IMR-90 (cell line): ENCODE measurements at regions not wholly inside any gene's neighbourhood (a gene's known extent, or its start where the extent isn't known, plus 50 kb on each side); places are given as distances from the start of the nearest gene placed in this dataset.
"Not testable (repeated sequence)": the region's sequence is repeated elsewhere in the genome, so short reads cannot be mapped to it uniquely, and the experiment has no call there.

ENCODE experiments used
- ATAC-seq: fragments of 200-7000 bp; cut with Tn5 transposase; 2 replicates; pipeline ENCODE4 v1.9.1; 2020; ENCODE audit warnings: low read depth, mild to moderate bottlenecking, moderate library complexity
- BruUV-seq: library from RNA; stranded (reverse); fragments of 400-500 nt; replicated peaks from 2 replicates; lab custom pipeline; 2021; lab: Mats Ljungman, UMichigan
- CTCF ChIA-PET: fragments of 300-600 bp; formaldehyde crosslinking; extraction: SDS; loops from one replicate; lab custom pipeline; 2021; ENCODE audit warnings: antibody characterized with exemption; lab: Yijun Ruan, JAX
- POLR2A ChIA-PET: fragments of 300-600 bp; sonication (Branson Sonifier 250); formaldehyde crosslinking; loops from one replicate; lab custom pipeline; 2022; ENCODE audit warnings: antibody characterized with exemption; ENCODE audit not compliant: unreplicated experiment; lab: Charles Lee
- DNase-seq: peaks from one replicate; pipeline ENCODE4 v3.0.0; 2013
- H2AFZ ChIP-seq: replicated peaks from 2 replicates; pipeline ENCODE3; 2013; ENCODE audit warnings: low read length, mild to moderate bottlenecking; ENCODE audit not compliant: poor library complexity
- H2AK5ac ChIP-seq: 2 replicates; pipeline ENCODE4 v1.6.1; 2013; ENCODE audit warnings: low read depth, low read length, inconsistent platforms
- H2AK9ac ChIP-seq: replicated peaks from 2 replicates; pipeline ENCODE3; 2013; ENCODE audit warnings: mild to moderate bottlenecking, low read depth, low read length, moderate library complexity; ENCODE audit not compliant: poor library complexity
- H2BK120ac ChIP-seq: 2 replicates; pipeline ENCODE4 v1.6.1; 2013; ENCODE audit warnings: low read depth, low read length, inconsistent platforms
- H2BK15ac ChIP-seq: 3 replicates; pipeline ENCODE4 v1.6.1; 2013; ENCODE audit warnings: low read depth, low read length, inconsistent platforms
- H2BK20ac ChIP-seq: 2 replicates; pipeline ENCODE4 v1.6.1; 2013; ENCODE audit warnings: low read depth, mild to moderate bottlenecking, inconsistent platforms, low read length, moderate library complexity
- H2BK5ac ChIP-seq: 2 replicates; pipeline ENCODE4 v1.6.1; 2013; ENCODE audit warnings: mild to moderate bottlenecking, low read depth, low read length, inconsistent platforms; ENCODE audit not compliant: poor library complexity, severe bottlenecking
- H3K14ac ChIP-seq: replicated peaks from 2 replicates; pipeline ENCODE4 v1.6.1; 2013; ENCODE audit warnings: low read depth, low read length, inconsistent platforms
- H3K18ac ChIP-seq: 2 replicates; pipeline ENCODE4 v1.6.1; 2013; ENCODE audit warnings: low read depth, low read length, control low read depth
- H3K23ac ChIP-seq: 2 replicates; pipeline ENCODE4 v1.6.1; 2013; ENCODE audit warnings: low read depth, low read length, inconsistent platforms
- H3K27ac ChIP-seq: 2 replicates; pipeline ENCODE4 v1.5.1; 2013; ENCODE audit warnings: mild to moderate bottlenecking, control low read depth, low read length; ENCODE audit not compliant: insufficient read depth
- H3K27me3 ChIP-seq: 2 replicates; pipeline ENCODE4 v1.6.1; 2013; ENCODE audit warnings: low read length; ENCODE audit not compliant: control insufficient read depth, insufficient read depth
- H3K36me3 ChIP-seq: 2 replicates; pipeline ENCODE4 v1.6.1; 2013; ENCODE audit warnings: low read length, mixed read lengths; ENCODE audit not compliant: control insufficient read depth, insufficient read depth
- H3K4ac ChIP-seq: 2 replicates; pipeline ENCODE4 v1.6.1; 2013; ENCODE audit warnings: low read depth, low read length, inconsistent platforms
- H3K4me1 ChIP-seq: 2 replicates; pipeline ENCODE4 v1.6.1; 2013; ENCODE audit warnings: low read length, mixed read lengths; ENCODE audit not compliant: control insufficient read depth, insufficient read depth
- H3K4me2 ChIP-seq: 2 replicates; pipeline ENCODE4 v1.6.1; 2013; ENCODE audit warnings: low read depth, mild to moderate bottlenecking, control low read depth, low read length, moderate library complexity
- H3K4me3 ChIP-seq: 2 replicates; pipeline ENCODE4 v1.5.1; 2013; ENCODE audit warnings: low read depth, mild to moderate bottlenecking, control low read depth, low read length, moderate library complexity; ENCODE audit not compliant: insufficient read depth
- H3K56ac ChIP-seq: 2 replicates; pipeline ENCODE4 v1.6.1; 2013; ENCODE audit warnings: low read length, inconsistent platforms; ENCODE audit not compliant: insufficient read depth; ENCODE audit errors: extremely low read depth
- H3K79me1 ChIP-seq, 2 experiments: 2 replicates each; pipeline ENCODE4 v1.6.1; 2013; ENCODE audit warnings: low read length in 2 of 2, inconsistent platforms in 1 of 2, low read depth in 1 of 2
- H3K9ac ChIP-seq: 2 replicates; pipeline ENCODE4 v1.6.1; 2013; ENCODE audit warnings: low read depth, low read length, control low read depth
- H3K9me1 ChIP-seq: 2 replicates; pipeline ENCODE4 v1.6.1; 2013; ENCODE audit warnings: low read length, inconsistent platforms; ENCODE audit not compliant: insufficient read depth
- H3K9me3 ChIP-seq: 2 replicates; pipeline ENCODE4 v1.6.1; 2013; ENCODE audit warnings: low read length; ENCODE audit not compliant: control insufficient read depth, insufficient read depth
- H4K20me1 ChIP-seq: 2 replicates; pipeline ENCODE4 v1.6.1; 2013; ENCODE audit warnings: low read length, inconsistent platforms; ENCODE audit not compliant: insufficient read depth
- H4K5ac ChIP-seq: 2 replicates; pipeline ENCODE4 v1.6.1; 2013; ENCODE audit warnings: mild to moderate bottlenecking, low read depth, low read length, control low read depth
- H4K8ac ChIP-seq, 2 experiments: 2 replicates each; pipeline ENCODE4 v1.6.1; 2013; ENCODE audit warnings: low read depth in 2 of 2, low read length in 2 of 2, control low read depth in 1 of 2, inconsistent platforms in 1 of 2
- H4K91ac ChIP-seq: 2 replicates; pipeline ENCODE4 v1.6.1; 2013; ENCODE audit warnings: low read depth, low read length, inconsistent platforms; ENCODE audit not compliant: insufficient read depth
- dilution Hi-C: fragments of 300-500 bp; cut with HindIII; formaldehyde crosslinking; loops from one replicate; pipeline ENCODE4 v1.14.3; 2018; ENCODE audit warnings: low sequenced_read_pairs; ENCODE audit not compliant: unreplicated experiment
- in situ Hi-C: fragments of 300-500 bp; cut with MboI; formaldehyde crosslinking; loops from 3 replicates; pipeline ENCODE4 v1.14.3; 2019; ENCODE audit warnings: low sequenced_read_pairs, inconsistent platforms, mixed read lengths
- intact Hi-C: fragments of 100-400 bp; cut with micrococcal nuclease; formaldehyde crosslinking; loops from 2 replicates; pipeline ENCODE4 v1.10.0; 2022

GRCh38 chr21:27917966-27918365, 951.1 kb upstream of the ADAMTS5 start:
- H3K56ac ChIP-seq, H2BK15ac ChIP-seq, H4K20me1 ChIP-seq, H4K8ac ChIP-seq, H3K36me3 ChIP-seq, ATAC-seq, H3K4ac ChIP-seq, CTCF ChIA-PET, H2AK9ac ChIP-seq, in situ Hi-C loops, H3K18ac ChIP-seq, H2AFZ ChIP-seq, BruUV-seq, POLR2A ChIA-PET, H2BK120ac ChIP-seq, dilution Hi-C loops, H3K9ac ChIP-seq, H2BK5ac ChIP-seq, H3K27me3 ChIP-seq, H2AK5ac ChIP-seq, H2BK20ac ChIP-seq, H4K91ac ChIP-seq, H3K79me1 ChIP-seq, H3K4me1 ChIP-seq, H3K4me2 ChIP-seq, intact Hi-C loops, H3K23ac ChIP-seq, H4K5ac ChIP-seq, H3K9me1 ChIP-seq, H3K9me3 ChIP-seq, H3K27ac ChIP-seq, H3K4me3 ChIP-seq, H3K14ac ChIP-seq: not testable (repeated sequence)
- peak; percentile 2 for DNase-seq
